Naive thymus-derived CD8-positive, alpha-beta T cell (primary cell): ENCODE measurements at regions not wholly inside any gene's neighbourhood (a gene's known extent, or its start where the extent isn't known, plus 50 kb on each side); places are given as distances from the start of the nearest gene placed in this dataset.

Experiments used
- ATAC-seq, 2 donors: fragments of 150-1000 bp; cut with Tn5 transposase in 1 of 2; sonication (Bioruptor Pico), chemical (Tn5 transposase) in 1 of 2; 1 replicate in 1 of 2; 2 replicates in 1 of 2; pipeline ENCODE4 v1.10.0; 2021; ENCODE audit warnings: mild to moderate bottlenecking in 2 of 2, moderate library complexity in 2 of 2
- POLR2A ChIA-PET: fragments of 350-600 bp; sonication (Branson Sonifier 250); formaldehyde crosslinking; loops from one replicate; lab custom pipeline; 2021; ENCODE audit warnings: antibody characterized with exemption; lab: Charles Lee
- DNase-seq, 10 donors: peaks; one replicate each; pipeline versions ENCODE4 v3.0.0 to v3.0.0-alpha.2; 2020 to 2022
- H3K27ac Mint-ChIP-seq, 10 donors: one replicate each; pipeline ENCODE4 v1.8.0; 2020 to 2022; ENCODE audit warnings: mild to moderate bottlenecking in 10 of 10, mixed read lengths in 10 of 10, moderate library complexity in 4 of 10, inconsistent platforms in 1 of 10
- H3K27me3 Mint-ChIP-seq, 5 donors: one replicate each; pipeline ENCODE4 v1.8.0; 2021 to 2022; ENCODE audit warnings: mixed read lengths in 5 of 5
- H3K36me3 Mint-ChIP-seq, 3 donors: one replicate each; pipeline ENCODE4 v1.8.0; 2020 to 2022; ENCODE audit warnings: mixed read lengths in 3 of 3, mild to moderate bottlenecking in 2 of 3, inconsistent platforms in 1 of 3
- H3K4me1 Mint-ChIP-seq, 4 donors: one replicate each; pipeline ENCODE4 v1.8.0; 2021 to 2022; ENCODE audit warnings: mixed read lengths in 4 of 4
- H3K4me3 Mint-ChIP-seq, 10 donors: one replicate each; pipeline ENCODE4 v1.8.0; 2020 to 2022; ENCODE audit warnings: mild to moderate bottlenecking in 10 of 10, mixed read lengths in 10 of 10, moderate library complexity in 6 of 10, inconsistent platforms in 1 of 10
- H3K9me3 Mint-ChIP-seq, 9 donors: one replicate each; pipeline ENCODE4 v1.8.0; 2020 to 2022; ENCODE audit warnings: mixed read lengths in 9 of 9, mild to moderate bottlenecking in 3 of 9, inconsistent platforms in 1 of 9, moderate library complexity in 1 of 9

- Mint-ChIP-seq H3K4me1 (peaks cover 33 to 62% (median 51%) of the 10 kb centered on the region in 4 donors), H3K27me3 (no peaks in the 10 kb centered on the region), H3K4me3 (no peak overlapping the region), H3K9me3 (no peaks in the 10 kb centered on the region), H3K27ac (peak overlapping the region in 4 of 10 donors; percentile 14 to 81 (median 55)), H3K36me3 (peaks cover 0 to 43% (median 0%) of the 10 kb centered on the region in 3 donors)
- POLR2A ChIA-PET = no interaction called here
- DNase-seq (no peak), ATAC-seq (no peak)
These were observed 62.4 kb downstream of the TET3 start for GRCh38 chr2:74047152-74047551.

- H3K36me3 Mint-ChIP-seq = peaks cover 0 to 43% (median 0%) of the 10 kb centered on the region in 3 donors
- POLR2A ChIA-PET = interaction anchor here (0.8 to 1.1 kb wide), 2 partner anchors 22 to 61 kb away, joined by 3 to 4 read pairs; no protein-coding TSS in a partner anchor
- H3K27me3 Mint-ChIP-seq = no peaks in the 10 kb centered on the region
- H3K4me1 Mint-ChIP-seq = peaks cover 31 to 61% (median 50%) of the 10 kb centered on the region in 4 donors
- ATAC-seq (no peak), DNase-seq (no peak)
- no peak overlapping the region for H3K4me3 Mint-ChIP-seq
- H3K27ac Mint-ChIP-seq = peak overlapping the region in 5 of 10 donors; percentile 56 to 94 (median 80)
- H3K9me3 Mint-ChIP-seq = no peaks in the 10 kb centered on the region
These were observed 63.4 kb downstream of the TET3 start for GRCh38 chr2:74048147-74048546.

GRCh38 chr2:74048843-74049519 lies 64.3 kb downstream of the TET3 start:
- DNase-seq = no peak
- peaks cover 36 to 64% (median 54%) of the 10 kb centered on the region in 4 donors for H3K4me1 Mint-ChIP-seq
- H3K9me3 Mint-ChIP-seq = no peaks in the 10 kb centered on the region
- POLR2A ChIA-PET = interaction anchor here (0.8 kb wide), 1 partner anchor 62 kb away, joined by 3 read pairs; no protein-coding TSS in a partner anchor
- no peak for ATAC-seq
- no peaks in the 10 kb centered on the region for H3K27me3 Mint-ChIP-seq
- peak overlapping the region in 1 of 10 donors; percentile 24 for H3K4me3 Mint-ChIP-seq
- peak overlapping the region in 9 of 10 donors; percentile 28 to 94 (median 75) for H3K27ac Mint-ChIP-seq
- peaks cover 0 to 46% (median 0%) of the 10 kb centered on the region in 3 donors for H3K36me3 Mint-ChIP-seq

- H3K4me3 Mint-ChIP-seq = no peak overlapping the region
- ATAC-seq = no peak
- DNase-seq = no peak
- peaks cover 41 to 62% (median 56%) of the 10 kb centered on the region in 4 donors for H3K4me1 Mint-ChIP-seq
- no peaks in the 10 kb centered on the region for H3K9me3 Mint-ChIP-seq
- H3K27me3 Mint-ChIP-seq = no peaks in the 10 kb centered on the region
- POLR2A ChIA-PET = no interaction called here
- H3K27ac Mint-ChIP-seq = peak overlapping the region in 5 of 10 donors; percentile 45 to 82 (median 74)
- peaks cover 0 to 46% (median 0%) of the 10 kb centered on the region in 3 donors for H3K36me3 Mint-ChIP-seq
These were observed 65.4 kb downstream of the TET3 start for GRCh38 chr2:74050151-74050550.

- no peaks in the 10 kb centered on the region for H3K9me3 Mint-ChIP-seq
- no peak overlapping the region for H3K4me3 Mint-ChIP-seq
- POLR2A ChIA-PET = interaction anchor here (1.9 kb wide), 2 partner anchors 10 to 19 kb away, joined by 5 to 9 read pairs; no protein-coding TSS in a partner anchor
- peak overlapping the region; percentile 11 to 90 (median 73) for H3K27ac Mint-ChIP-seq
- DNase-seq (no peak), ATAC-seq (no peak)
- no peaks in the 10 kb centered on the region for H3K27me3 Mint-ChIP-seq
- peaks cover 0 to 42% (median 0%) of the 10 kb centered on the region in 3 donors for H3K36me3 Mint-ChIP-seq
- H3K4me1 Mint-ChIP-seq = peaks cover 40 to 60% (median 53%) of the 10 kb centered on the region in 4 donors
These were observed 66.8 kb downstream of the TET3 start for GRCh38 chr2:74051504-74051903.

GRCh38 chr2:74052732-74053710 lies 68.3 kb downstream of the TET3 start:
- DNase-seq (peak in 6 of 10 donors; percentile 14 to 67 (median 44)), ATAC-seq (peak; percentile 98 to 100)
- POLR2A ChIA-PET = interaction anchor here (0.6 to 1.9 kb wide), 10 partner anchors 18 to 143 kb away, joined by 3 to 6 read pairs (median 3); partner anchors contain the start of gene MOB1A
- Mint-ChIP-seq H3K9me3 (no peaks in the 10 kb centered on the region), H3K36me3 (peaks cover 0 to 40% (median 0%) of the 10 kb centered on the region in 3 donors), H3K4me1 (peaks cover 36 to 61% (median 53%) of the 10 kb centered on the region in 4 donors), H3K27ac (peak overlapping the region; percentile 66 to 92 (median 86)), H3K27me3 (no peaks in the 10 kb centered on the region), H3K4me3 (peak overlapping the region; percentile 38 to 80 (median 68))

GRCh38 chr2:74053959-74054715 lies 69.4 kb downstream of the TET3 start:
- Mint-ChIP-seq H3K4me1 (peaks cover 32 to 60% (median 45%) of the 10 kb centered on the region in 4 donors), H3K4me3 (peak overlapping the region in 9 of 10 donors; percentile 35 to 80 (median 70)), H3K9me3 (no peaks in the 10 kb centered on the region), H3K27ac (peak overlapping the region; percentile 66 to 92 (median 83)), H3K27me3 (no peaks in the 10 kb centered on the region), H3K36me3 (peaks cover 0 to 35% (median 0%) of the 10 kb centered on the region in 3 donors)
- POLR2A ChIA-PET = interaction anchor here (0.6 to 1.0 kb wide), 4 partner anchors 23 to 124 kb away, joined by 3 to 6 read pairs (median 4); partner anchors contain the start of gene MOB1A
- DNase-seq (no peak), ATAC-seq (no peak)

- DNase-seq (no peak), ATAC-seq (no peak)
- POLR2A ChIA-PET = no interaction called here
- H3K4me3 Mint-ChIP-seq = no peak overlapping the region
- H3K36me3 Mint-ChIP-seq = peaks cover 0 to 37% (median 7%) of the 10 kb centered on the region in 3 donors
- peaks cover 10 to 36% (median 12%) of the 10 kb centered on the region in 4 donors for H3K4me1 Mint-ChIP-seq
- no peaks in the 10 kb centered on the region for H3K9me3 Mint-ChIP-seq
- peak overlapping the region in 1 of 10 donors; percentile 4 for H3K27ac Mint-ChIP-seq
- H3K27me3 Mint-ChIP-seq = no peaks in the 10 kb centered on the region
These were observed 74.5 kb downstream of the TET3 start for GRCh38 chr2:74059137-74059775.

- Mint-ChIP-seq H3K4me1 (peaks cover 13 to 39% (median 24%) of the 10 kb centered on the region in 4 donors), H3K4me3 (no peak overlapping the region), H3K27ac (peak overlapping the region in 2 of 10 donors; percentile 1 to 19), H3K9me3 (no peaks in the 10 kb centered on the region), H3K36me3 (peaks cover 0 to 37% (median 7%) of the 10 kb centered on the region in 3 donors), H3K27me3 (no peaks in the 10 kb centered on the region)
- DNase-seq (no peak), ATAC-seq (no peak)
- POLR2A ChIA-PET = no interaction called here
These were observed 78.8 kb downstream of the TET3 start for GRCh38 chr2:74063486-74063885.

- H3K9me3 Mint-ChIP-seq = no peaks in the 10 kb centered on the region
- H3K27ac Mint-ChIP-seq = peak overlapping the region in 2 of 10 donors; percentile 67 to 68
- POLR2A ChIA-PET = interaction anchor here (1.0 kb wide), 1 partner anchor 79 kb away, joined by 3 read pairs; no protein-coding TSS in a partner anchor
- H3K4me3 Mint-ChIP-seq = peak overlapping the region in 2 of 10 donors; percentile 4 to 39
- ATAC-seq = no peak
- H3K36me3 Mint-ChIP-seq = peaks cover 0 to 40% (median 11%) of the 10 kb centered on the region in 3 donors
- H3K27me3 Mint-ChIP-seq = no peaks in the 10 kb centered on the region
- no peak for DNase-seq
- H3K4me1 Mint-ChIP-seq = peaks cover 18 to 36% (median 25%) of the 10 kb centered on the region in 4 donors
These were observed 80.7 kb downstream of the TET3 start for GRCh38 chr2:74065456-74065855.

GRCh38 chr2:74066491-74067203 lies 81.1 kb downstream of the BOLA3 start:
- Mint-ChIP-seq H3K4me1 (peaks cover 18 to 36% (median 26%) of the 10 kb centered on the region in 4 donors), H3K36me3 (peaks cover 0 to 41% (median 12%) of the 10 kb centered on the region in 3 donors), H3K9me3 (no peaks in the 10 kb centered on the region), H3K27ac (peak overlapping the region in 1 of 10 donors; percentile 51), H3K27me3 (no peaks in the 10 kb centered on the region), H3K4me3 (no peak overlapping the region)
- ATAC-seq (no peak), DNase-seq (no peak)
- POLR2A ChIA-PET = no interaction called here
